ENCODE measurements at regions not wholly inside any gene's neighbourhood (a gene's known extent, or its start where the extent isn't known, plus 50 kb on each side); places are given as distances from the start of the nearest gene placed in this dataset.
"Not testable (repeated sequence)": the region's sequence is repeated elsewhere in the genome, so short reads cannot be mapped to it uniquely, and the experiment has no call there.

DNA sequence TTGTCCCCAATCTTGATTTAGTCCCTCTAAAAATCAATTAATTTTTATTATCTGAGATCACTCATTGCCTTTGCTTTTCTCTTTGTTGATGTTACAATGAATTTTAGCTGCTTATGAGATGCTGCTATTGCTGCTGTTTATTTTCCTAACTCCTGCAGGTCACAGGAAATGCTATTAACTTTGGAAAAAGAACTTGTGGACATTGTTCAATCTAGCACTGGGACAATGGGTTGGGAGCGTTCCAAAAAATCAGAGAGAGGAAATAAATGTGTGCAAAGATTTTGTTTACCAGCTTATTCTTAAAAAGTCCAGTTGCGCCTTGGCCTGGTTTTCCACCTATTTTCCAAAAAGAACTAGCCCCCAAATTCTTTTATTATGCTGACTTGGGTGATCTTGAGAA is 268.3 kb downstream of the PTH2R start:
- no peak for TF ChIP-seq CTCF (IDR thresholded peaks at IDR 0.05)

DNA sequence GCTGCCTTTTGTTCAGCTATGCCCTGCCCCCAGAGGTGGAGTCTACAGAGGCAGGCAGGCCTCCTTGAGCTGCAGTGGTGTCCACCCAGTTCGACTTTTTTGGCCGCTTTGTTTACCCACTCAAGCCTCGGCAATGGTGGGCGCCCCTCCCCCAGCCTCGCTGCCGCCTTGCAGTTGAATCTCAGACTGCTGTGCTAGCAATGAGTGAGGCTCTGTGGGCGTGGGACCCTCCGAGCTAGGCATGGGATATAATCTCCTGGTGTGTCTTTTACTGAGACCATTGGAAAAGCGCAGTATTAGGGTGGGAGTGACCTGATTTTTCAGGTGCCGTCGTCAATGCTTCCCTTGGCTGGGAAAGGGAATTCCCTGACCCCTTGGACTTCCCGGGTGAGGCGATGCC is 279.3 kb downstream of the PTH2R start:
- not testable (repeated sequence) for H3K79me2 ChIP-seq; H3K27ac ChIP-seq; H3K4me3 ChIP-seq (ENCODE audit: low read depth, low read length); H3K4me1 ChIP-seq; H2AFZ ChIP-seq; H3K36me3 ChIP-seq (ENCODE audit: control insufficient read depth, insufficient read depth, low read length); H3K27me3 ChIP-seq (ENCODE audit: control insufficient read depth, insufficient read depth, low read length); H3K9ac ChIP-seq; H3K4me2 ChIP-seq (ENCODE audit: low read length); H3K9me3 ChIP-seq (ENCODE audit: control insufficient read depth, low read length)

More for the DNA sequence above, 268.3 kb downstream of the PTH2R start:
- H3K27me3 ChIP-seq (ENCODE audit: control insufficient read depth, insufficient read depth, low read length): no peaks in the 10 kb centered on the region
- no peak overlapping the region for H3K4me3 ChIP-seq (ENCODE audit: low read depth, low read length)
- no peak overlapping the region for H2AFZ ChIP-seq
- no peaks in the 10 kb centered on the region for H3K9me3 ChIP-seq (ENCODE audit: control insufficient read depth, low read length)
- H3K9ac ChIP-seq: no peak overlapping the region
- no peaks in the 10 kb centered on the region for H3K4me1 ChIP-seq
- H3K36me3 ChIP-seq (ENCODE audit: control insufficient read depth, insufficient read depth, low read length): no peaks in the 10 kb centered on the region
- no peak overlapping the region for H3K4me2 ChIP-seq (ENCODE audit: low read length)
- H3K27ac ChIP-seq: no peak overlapping the region
- no peaks in the 10 kb centered on the region for H3K79me2 ChIP-seq

GRCh38 chr2:208686665-208687064 is 280.1 kb downstream of the PTH2R start:
- no peaks in the 10 kb centered on the region for H3K9me3 ChIP-seq (ENCODE audit: control insufficient read depth, low read length)
- H3K79me2 ChIP-seq: no peaks in the 10 kb centered on the region
- no peak overlapping the region for H2AFZ ChIP-seq
- H3K4me1 ChIP-seq: no peaks in the 10 kb centered on the region
- no peaks in the 10 kb centered on the region for H3K36me3 ChIP-seq (ENCODE audit: control insufficient read depth, insufficient read depth, low read length)
- H3K27ac ChIP-seq: no peak overlapping the region
- no peak overlapping the region for H3K4me2 ChIP-seq (ENCODE audit: low read length)
- no peaks in the 10 kb centered on the region for H3K27me3 ChIP-seq (ENCODE audit: control insufficient read depth, insufficient read depth, low read length)
- H3K4me3 ChIP-seq (ENCODE audit: low read depth, low read length): no peak overlapping the region
- TF ChIP-seq CTCF (IDR thresholded peaks at IDR 0.05): no peak
- no peak overlapping the region for H3K9ac ChIP-seq

GRCh38 chr2:208687720-208688119 is 281.1 kb downstream of the PTH2R start:
- not testable (repeated sequence) for H3K9me3 ChIP-seq (ENCODE audit: control insufficient read depth, low read length)

DNA sequence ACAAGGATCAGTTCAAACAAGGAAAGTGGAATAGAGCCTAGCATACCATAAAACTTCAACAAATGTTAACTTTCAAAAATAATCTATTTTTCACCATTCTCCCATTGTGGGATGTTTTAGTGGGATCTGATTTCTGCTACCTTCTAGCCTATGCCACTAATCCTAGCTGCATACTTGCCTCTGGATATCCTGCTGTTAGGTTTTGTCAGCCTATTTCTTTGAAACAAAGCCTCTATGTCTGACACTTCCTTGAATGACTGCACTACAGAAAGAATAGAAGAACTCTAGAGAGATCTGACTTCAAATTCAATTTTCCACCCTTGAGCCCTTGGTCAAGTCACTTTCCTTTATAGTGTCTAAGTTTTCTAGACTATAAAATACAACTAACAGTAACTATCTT is 291.5 kb downstream of the PTH2R start:
- no peak overlapping the region for H3K4me3 ChIP-seq (ENCODE audit: low read depth, low read length)
- H3K9me3 ChIP-seq (ENCODE audit: control insufficient read depth, low read length): no peaks in the 10 kb centered on the region
- no peak overlapping the region for H3K4me2 ChIP-seq (ENCODE audit: low read length)
- TF ChIP-seq CTCF (IDR thresholded peaks at IDR 0.05): no peak
- H3K9ac ChIP-seq: no peak overlapping the region
- no peaks in the 10 kb centered on the region for H3K36me3 ChIP-seq (ENCODE audit: control insufficient read depth, insufficient read depth, low read length)
- no peaks in the 10 kb centered on the region for H3K27me3 ChIP-seq (ENCODE audit: control insufficient read depth, insufficient read depth, low read length)
- no peaks in the 10 kb centered on the region for H3K79me2 ChIP-seq
- no peak overlapping the region for H2AFZ ChIP-seq
- no peaks in the 10 kb centered on the region for H3K4me1 ChIP-seq
- no peak overlapping the region for H3K27ac ChIP-seq

More at GRCh38 chr2:208687720-208688119, 281.1 kb downstream of the PTH2R start:
- H3K4me1 ChIP-seq; H3K27me3 ChIP-seq (ENCODE audit: control insufficient read depth, insufficient read depth, low read length); H3K4me3 ChIP-seq (ENCODE audit: low read depth, low read length); H3K4me2 ChIP-seq (ENCODE audit: low read length); H3K27ac ChIP-seq; H2AFZ ChIP-seq; H3K79me2 ChIP-seq; H3K36me3 ChIP-seq (ENCODE audit: control insufficient read depth, insufficient read depth, low read length); H3K9ac ChIP-seq: not testable (repeated sequence)

- no peak overlapping the region for H3K4me2 ChIP-seq (ENCODE audit: low read length)
- no peak overlapping the region for H2AFZ ChIP-seq
- no peak for TF ChIP-seq CTCF (IDR thresholded peaks at IDR 0.05)
- H3K4me3 ChIP-seq (ENCODE audit: low read depth, low read length): no peak overlapping the region
- no peaks in the 10 kb centered on the region for H3K9me3 ChIP-seq (ENCODE audit: control insufficient read depth, low read length)
- no peaks in the 10 kb centered on the region for H3K27me3 ChIP-seq (ENCODE audit: control insufficient read depth, insufficient read depth, low read length)
- H3K4me1 ChIP-seq: no peaks in the 10 kb centered on the region
- H3K79me2 ChIP-seq: no peaks in the 10 kb centered on the region
- no peak overlapping the region for H3K9ac ChIP-seq
- no peak overlapping the region for H3K27ac ChIP-seq
- no peaks in the 10 kb centered on the region for H3K36me3 ChIP-seq (ENCODE audit: control insufficient read depth, insufficient read depth, low read length)
Observed at GRCh38 chr2:208708486-208708885, 301.9 kb downstream of the PTH2R start.
